ENCODE measurements at regions not wholly inside any gene's neighbourhood (a gene's known extent, or its start where the extent isn't known, plus 50 kb on each side); places are given as distances from the start of the nearest gene placed in this dataset.

GRCh38 chr5:112112346-112112745, 306.7 kb downstream of the EPB41L4A start:
- no CpG with 5 or more reads among the region's 2 CpGs for WGBS, 2 donors (ENCODE audit: extremely low coverage in 2 of 2, insufficient read length in 2 of 2, insufficient replicate concordance in 1 of 2)
- Histone ChIP-seq H3K4ac (ENCODE audit: low read length) (no peak overlapping the region), H3K36me3 (replicated peaks in 1 of 2; ENCODE audit: control insufficient read depth in 2 of 2, insufficient read depth in 2 of 2, low read length in 2 of 2) (no peaks in the 10 kb centered on the region), H3K79me1 (ENCODE audit: low read depth, low read length) (no peaks in the 10 kb centered on the region), H3K18ac (ENCODE audit: low read length) (no peak overlapping the region), H2BK15ac (ENCODE audit: low read length) (no peak overlapping the region), H3K27ac (replicated peaks; ENCODE audit: low read length) (no peak overlapping the region), H2BK12ac (ENCODE audit: low read length) (no peak overlapping the region), H3K9me3 (replicated peaks in 1 of 2; ENCODE audit: control insufficient read depth in 2 of 2, insufficient read depth in 1 of 2, low read depth in 1 of 2, low read length in 2 of 2) (no peaks in the 10 kb centered on the region), H3K4me1 (ENCODE audit: control insufficient read depth in 2 of 2, insufficient read depth in 1 of 2, low read depth in 1 of 2, low read length in 2 of 2) (no peaks in the 10 kb centered on the region), H2BK120ac (ENCODE audit: low read depth, low read length) (no peak overlapping the region), H2AFZ (ENCODE audit: low read length) (no peak overlapping the region), H3K23ac (ENCODE audit: low read depth, low read length, poor library complexity) (no peak overlapping the region), H2AK5ac (ENCODE audit: low read depth, low read length) (no peak overlapping the region), H3K27me3 (ENCODE audit: control insufficient read depth in 3 of 3, insufficient read depth in 3 of 3, low read depth in 1 of 3, low read length in 3 of 3) (no peaks in the 10 kb centered on the region), H3K4me2 (ENCODE audit: insufficient read depth, low read length, poor library complexity, severe bottlenecking) (no peak overlapping the region), H4K91ac (ENCODE audit: low read depth, low read length, poor library complexity) (no peak overlapping the region), H3K9ac (ENCODE audit: low read depth, low read length, poor library complexity) (no peak overlapping the region), H3K4me3 (ENCODE audit: low read length in 2 of 2) (no peak overlapping the region), H2BK5ac (ENCODE audit: low read length) (no peak overlapping the region), H3K14ac (ENCODE audit: low read length) (no peak overlapping the region), H4K8ac (ENCODE audit: low read depth, low read length) (no peak overlapping the region)
- no peak for DNase-seq (ENCODE audit: low spot score)

- no peak overlapping the region for H3K27ac ChIP-seq (replicated peaks; ENCODE audit: low read length)
- no peaks in the 10 kb centered on the region for H3K27me3 ChIP-seq (ENCODE audit: control insufficient read depth in 3 of 3, insufficient read depth in 3 of 3, low read depth in 1 of 3, low read length in 3 of 3)
- no peaks in the 10 kb centered on the region for H3K4me1 ChIP-seq (ENCODE audit: control insufficient read depth in 2 of 2, insufficient read depth in 1 of 2, low read depth in 1 of 2, low read length in 2 of 2)
- no peaks in the 10 kb centered on the region for H3K36me3 ChIP-seq (replicated peaks in 1 of 2; ENCODE audit: control insufficient read depth in 2 of 2, insufficient read depth in 2 of 2, low read length in 2 of 2)
- no peak overlapping the region for H3K9ac ChIP-seq (ENCODE audit: low read depth, low read length, poor library complexity)
- no peak overlapping the region for H3K4me3 ChIP-seq (ENCODE audit: low read length in 2 of 2)
- no peaks in the 10 kb centered on the region for H3K9me3 ChIP-seq (replicated peaks in 1 of 2; ENCODE audit: control insufficient read depth in 2 of 2, insufficient read depth in 1 of 2, low read depth in 1 of 2, low read length in 2 of 2)
- no peak overlapping the region for H4K8ac ChIP-seq (ENCODE audit: low read depth, low read length)
- DNase-seq (ENCODE audit: low spot score), result no peak
- no peak overlapping the region for H4K91ac ChIP-seq (ENCODE audit: low read depth, low read length, poor library complexity)
- H2BK5ac ChIP-seq (ENCODE audit: low read length), result no peak overlapping the region
- H2BK15ac ChIP-seq (ENCODE audit: low read length), result no peak overlapping the region
- H2BK120ac ChIP-seq (ENCODE audit: low read depth, low read length), result no peak overlapping the region
- no peak overlapping the region for H3K23ac ChIP-seq (ENCODE audit: low read depth, low read length, poor library complexity)
- no peak overlapping the region for H2AFZ ChIP-seq (ENCODE audit: low read length)
- H3K18ac ChIP-seq (ENCODE audit: low read length), result no peak overlapping the region
- H3K79me1 ChIP-seq (ENCODE audit: low read depth, low read length), result no peaks in the 10 kb centered on the region
- H3K4ac ChIP-seq (ENCODE audit: low read length), result no peak overlapping the region
- WGBS, 2 donors (ENCODE audit: extremely low coverage in 2 of 2, insufficient read length in 2 of 2, insufficient replicate concordance in 1 of 2), result 100% methylated on average over 1 of the region's 4 CpGs; no CpG with 5 or more reads in 1 of the 2 donors
- H2BK12ac ChIP-seq (ENCODE audit: low read length), result no peak overlapping the region
- no peak overlapping the region for H3K4me2 ChIP-seq (ENCODE audit: insufficient read depth, low read length, poor library complexity, severe bottlenecking)
- no peak overlapping the region for H2AK5ac ChIP-seq (ENCODE audit: low read depth, low read length)
- no peak overlapping the region for H3K14ac ChIP-seq (ENCODE audit: low read length)
Measured at GRCh38 chr5:112109331-112110007, 309.6 kb downstream of the EPB41L4A start.

- no peaks in the 10 kb centered on the region for H3K9me3 ChIP-seq (replicated peaks in 1 of 2; ENCODE audit: control insufficient read depth in 2 of 2, insufficient read depth in 1 of 2, low read depth in 1 of 2, low read length in 2 of 2)
- WGBS, 2 donors (ENCODE audit: extremely low coverage in 2 of 2, insufficient read length in 2 of 2, insufficient replicate concordance in 1 of 2), result no CpG with 5 or more reads among the region's 2 CpGs
Measured at GRCh38 chr5:112106878-112107277, 312.2 kb downstream of the EPB41L4A start.

GRCh38 chr5:112097768-112098167, 321.3 kb downstream of the EPB41L4A start:
- Histone ChIP-seq H4K91ac (ENCODE audit: low read depth, low read length, poor library complexity) (no peak overlapping the region), H2AFZ (ENCODE audit: low read length) (no peak overlapping the region), H3K18ac (ENCODE audit: low read length) (no peak overlapping the region), H2BK120ac (ENCODE audit: low read depth, low read length) (no peak overlapping the region), H2AK5ac (ENCODE audit: low read depth, low read length) (no peak overlapping the region), H2BK15ac (ENCODE audit: low read length) (no peak overlapping the region), H2BK12ac (ENCODE audit: low read length) (no peak overlapping the region), H3K9ac (ENCODE audit: low read depth, low read length, poor library complexity) (no peak overlapping the region), H3K4ac (ENCODE audit: low read length) (no peak overlapping the region), H4K8ac (ENCODE audit: low read depth, low read length) (no peak overlapping the region), H2BK5ac (ENCODE audit: low read length) (no peak overlapping the region), H3K4me3 (ENCODE audit: low read length in 2 of 2) (no peak overlapping the region), H3K4me1 (ENCODE audit: control insufficient read depth in 2 of 2, insufficient read depth in 1 of 2, low read depth in 1 of 2, low read length in 2 of 2) (no peaks in the 10 kb centered on the region), H3K27ac (replicated peaks; ENCODE audit: low read length) (no peak overlapping the region), H3K23ac (ENCODE audit: low read depth, low read length, poor library complexity) (no peak overlapping the region), H3K79me1 (ENCODE audit: low read depth, low read length) (no peaks in the 10 kb centered on the region), H3K14ac (ENCODE audit: low read length) (no peak overlapping the region), H3K9me3 (replicated peaks in 1 of 2; ENCODE audit: control insufficient read depth in 2 of 2, insufficient read depth in 1 of 2, low read depth in 1 of 2, low read length in 2 of 2) (peaks cover 0 to 3% of the 10 kb centered on the region in 2 donors), H3K36me3 (replicated peaks in 1 of 2; ENCODE audit: control insufficient read depth in 2 of 2, insufficient read depth in 2 of 2, low read length in 2 of 2) (no peaks in the 10 kb centered on the region), H3K27me3 (ENCODE audit: control insufficient read depth in 3 of 3, insufficient read depth in 3 of 3, low read depth in 1 of 3, low read length in 3 of 3) (no peaks in the 10 kb centered on the region), H3K4me2 (ENCODE audit: insufficient read depth, low read length, poor library complexity, severe bottlenecking) (no peak overlapping the region)
- no peak for DNase-seq (ENCODE audit: low spot score)
- WGBS, 2 donors (ENCODE audit: extremely low coverage in 2 of 2, insufficient read length in 2 of 2, insufficient replicate concordance in 1 of 2), result no CpG with 5 or more reads among the region's 6 CpGs

More at GRCh38 chr5:112106878-112107277, 312.2 kb downstream of the EPB41L4A start:
- no peak overlapping the region for H2BK5ac ChIP-seq (ENCODE audit: low read length)
- H3K27me3 ChIP-seq (ENCODE audit: control insufficient read depth in 3 of 3, insufficient read depth in 3 of 3, low read depth in 1 of 3, low read length in 3 of 3), result no peaks in the 10 kb centered on the region
- H3K4me1 ChIP-seq (ENCODE audit: control insufficient read depth in 2 of 2, insufficient read depth in 1 of 2, low read depth in 1 of 2, low read length in 2 of 2), result no peaks in the 10 kb centered on the region
- no peaks in the 10 kb centered on the region for H3K36me3 ChIP-seq (replicated peaks in 1 of 2; ENCODE audit: control insufficient read depth in 2 of 2, insufficient read depth in 2 of 2, low read length in 2 of 2)
- no peaks in the 10 kb centered on the region for H3K79me1 ChIP-seq (ENCODE audit: low read depth, low read length)
- no peak overlapping the region for H3K23ac ChIP-seq (ENCODE audit: low read depth, low read length, poor library complexity)
- no peak overlapping the region for H2AK5ac ChIP-seq (ENCODE audit: low read depth, low read length)
- no peak overlapping the region for H2AFZ ChIP-seq (ENCODE audit: low read length)
- no peak overlapping the region for H3K4ac ChIP-seq (ENCODE audit: low read length)
- H2BK15ac ChIP-seq (ENCODE audit: low read length), result no peak overlapping the region
- H3K18ac ChIP-seq (ENCODE audit: low read length), result no peak overlapping the region
- no peak overlapping the region for H3K9ac ChIP-seq (ENCODE audit: low read depth, low read length, poor library complexity)
- H4K91ac ChIP-seq (ENCODE audit: low read depth, low read length, poor library complexity), result no peak overlapping the region
- H3K14ac ChIP-seq (ENCODE audit: low read length), result no peak overlapping the region
- H3K4me2 ChIP-seq (ENCODE audit: insufficient read depth, low read length, poor library complexity, severe bottlenecking), result no peak overlapping the region
- H2BK12ac ChIP-seq (ENCODE audit: low read length), result no peak overlapping the region
- H3K27ac ChIP-seq (replicated peaks; ENCODE audit: low read length), result no peak overlapping the region
- no peak overlapping the region for H3K4me3 ChIP-seq (ENCODE audit: low read length in 2 of 2)
- H4K8ac ChIP-seq (ENCODE audit: low read depth, low read length), result no peak overlapping the region
- no peak for DNase-seq (ENCODE audit: low spot score)
- no peak overlapping the region for H2BK120ac ChIP-seq (ENCODE audit: low read depth, low read length)
